HEK293 (cell line): ENCODE measurements at regions not wholly inside any gene's neighbourhood (a gene's known extent, or its start where the extent isn't known, plus 50 kb on each side); places are given as distances from the start of the nearest gene placed in this dataset.

Experiments used
- CTCF ChIA-PET: fragments of 350-600 bp; formaldehyde crosslinking; extraction: SDS; loops from one replicate; lab custom pipeline; 2021; ENCODE audit warnings: antibody characterized with exemption; lab: Yijun Ruan, JAX
- POLR2A ChIA-PET: fragments of 300-600 bp; formaldehyde crosslinking; extraction: SDS; loops from one replicate; lab custom pipeline; 2020; ENCODE audit warnings: antibody characterized with exemption, inconsistent platforms; lab: Yijun Ruan, JAX
- H3K27ac ChIP-seq: fragments of 200-500 bp; sonication (Bioruptor generic); 2 replicates; pipeline ENCODE4 v1.5.1; 2014; ENCODE audit warnings: low read depth, low read length, control low read depth, inconsistent platforms; ENCODE audit errors: extremely low read depth
- H3K36me3 ChIP-seq, 2 experiments: fragments of 200-500 bp in 1 of 2; sonication (Bioruptor generic) in 1 of 2; 1 replicate in 1 of 2; 2 replicates in 1 of 2; pipeline ENCODE4 v1.5.1; 2014 to 2017; ENCODE audit warnings: inconsistent platforms in 2 of 2, low read length in 2 of 2; ENCODE audit not compliant: control insufficient read depth in 2 of 2, insufficient read depth in 1 of 2
- H3K4me1 ChIP-seq: fragments of 200-500 bp; sonication (Bioruptor generic); 2 replicates; pipeline ENCODE4 v1.5.1; 2014; ENCODE audit warnings: mild to moderate bottlenecking, low read length, inconsistent platforms; ENCODE audit not compliant: control insufficient read depth, insufficient read depth
- H3K4me3 ChIP-seq: 2 replicates; pipeline ENCODE4 v1.5.1; 2011; ENCODE audit warnings: low read depth, mild to moderate bottlenecking, control low read depth, low read length, moderate library complexity
- H3K9me3 ChIP-seq: fragments of 200-500 bp; sonication (Bioruptor generic); 2 replicates; pipeline ENCODE4 v1.5.1; 2014; ENCODE audit warnings: low read depth, low read length, inconsistent platforms; ENCODE audit not compliant: control insufficient read depth, insufficient read depth
- KLF16 ChIP-seq: fragments of 450-650 bp; formaldehyde crosslinking; IDR thresholded peaks from 2 replicates; pipeline ENCODE4 v1.5.1; 2017; ENCODE audit warnings: missing biosample characterization, missing genetic modification characterization
- ZBTB1 ChIP-seq: fragments of 450-650 bp; formaldehyde crosslinking; IDR thresholded peaks from 2 replicates; pipeline ENCODE4 v1.5.1; 2016; ENCODE audit warnings: missing biosample characterization, missing genetic modification characterization
- ZNF292 ChIP-seq: fragments of 450-650 bp; formaldehyde crosslinking; IDR thresholded peaks from 2 replicates; pipeline ENCODE4 v1.5.1; 2016; ENCODE audit warnings: low read depth, missing biosample characterization, missing genetic modification characterization, borderline replicate concordance
- ZNF48 ChIP-seq: fragments of 450-650 bp; formaldehyde crosslinking; IDR thresholded peaks from 2 replicates; pipeline ENCODE4 v1.5.1; 2016; ENCODE audit warnings: missing biosample characterization, missing genetic modification characterization
- ZNF585B ChIP-seq: fragments of 450-650 bp; formaldehyde crosslinking; IDR thresholded peaks from 2 replicates; pipeline ENCODE4 v1.5.1; 2016; ENCODE audit warnings: missing biosample characterization, missing genetic modification characterization
- ZNF600 ChIP-seq: fragments of 450-650 bp; formaldehyde crosslinking; IDR thresholded peaks from 2 replicates; pipeline ENCODE4 v1.5.1; 2016; ENCODE audit warnings: missing biosample characterization, missing genetic modification characterization
- ZNF629 ChIP-seq: fragments of 450-650 bp; formaldehyde crosslinking; IDR thresholded peaks from 2 replicates; pipeline ENCODE4 v1.5.1; 2017; ENCODE audit warnings: missing biosample characterization, missing genetic modification characterization
- ZNF658 ChIP-seq: fragments of 450-650 bp; formaldehyde crosslinking; IDR thresholded peaks from 2 replicates; pipeline ENCODE4; 2016; ENCODE audit warnings: missing biosample characterization, missing genetic modification characterization
- ZNF777 ChIP-seq: fragments of 450-650 bp; formaldehyde crosslinking; IDR thresholded peaks from 2 replicates; pipeline ENCODE4 v1.5.1; 2017; ENCODE audit warnings: missing biosample characterization, missing genetic modification characterization, borderline replicate concordance
- ZNF785 ChIP-seq: fragments of 450-650 bp; formaldehyde crosslinking; IDR thresholded peaks from 2 replicates; pipeline ENCODE4 v1.5.1; 2016; ENCODE audit warnings: missing biosample characterization, missing genetic modification characterization
- ZNF792 ChIP-seq: fragments of 450-650 bp; formaldehyde crosslinking; IDR thresholded peaks from 2 replicates; pipeline ENCODE4 v1.5.1; 2016; ENCODE audit warnings: missing biosample characterization, missing genetic modification characterization
- ZSCAN23 ChIP-seq: fragments of 450-650 bp; formaldehyde crosslinking; IDR thresholded peaks from 2 replicates; pipeline ENCODE4 v1.5.1; 2016; ENCODE audit warnings: missing biosample characterization, missing genetic modification characterization
- TF ChIP-seq, protein P1 (sequence below): fragments of 450-650 bp; formaldehyde crosslinking; IDR thresholded peaks from 2 replicates; pipeline ENCODE4 v1.5.1; 2016; ENCODE audit warnings: missing biosample characterization, missing genetic modification characterization
- TF ChIP-seq, protein P2 (sequence below): fragments of 450-650 bp; formaldehyde crosslinking; IDR thresholded peaks from 2 replicates; pipeline ENCODE4 v1.5.1; 2016; ENCODE audit warnings: missing biosample characterization, missing genetic modification characterization
- TF ChIP-seq, protein P3 (sequence below): fragments of 450-650 bp; formaldehyde crosslinking; IDR thresholded peaks from 2 replicates; pipeline ENCODE4 v1.5.1; 2016; ENCODE audit warnings: missing biosample characterization, missing genetic modification characterization
- TF ChIP-seq, protein P4 (sequence below): fragments of 450-650 bp; formaldehyde crosslinking; IDR thresholded peaks from 2 replicates; pipeline ENCODE4 v1.5.1; 2016; ENCODE audit warnings: missing biosample characterization, missing genetic modification characterization

DNA sequence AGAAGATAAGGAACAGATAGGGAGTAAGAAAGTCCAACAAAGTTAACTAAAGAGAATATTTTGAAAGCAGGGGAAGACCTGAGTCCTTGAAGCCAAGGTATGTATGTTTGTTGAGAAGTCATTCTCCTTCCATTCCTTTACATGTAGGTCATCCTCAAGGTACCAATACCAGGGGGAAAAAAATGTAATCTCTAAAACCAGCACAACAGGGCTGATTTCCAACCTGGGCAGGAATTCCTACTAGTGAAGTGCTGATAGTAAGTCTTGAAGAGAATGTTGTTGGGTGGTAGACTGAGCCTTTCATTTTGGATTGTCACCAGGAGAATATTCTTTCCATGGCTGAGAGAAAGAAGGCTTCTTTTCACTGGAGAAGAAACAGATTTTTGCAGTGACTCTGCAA lies 117.1 kb upstream of the ZNF462 start:
- Histone ChIP-seq H3K4me1 (no peaks in the 10 kb centered on the region), H3K4me3 (no peak overlapping the region), H3K36me3 (no peaks in the 10 kb centered on the region), H3K27ac (no peak overlapping the region), H3K9me3 (no peaks in the 10 kb centered on the region)
- ChIA-PET POLR2A (no interaction called here), CTCF (no interaction called here)
- TF ChIP-seq ZBTB1 (tag by site-specific recombination) (no peak), ZNF600 (tag by site-specific recombination) (no peak), ZSCAN23 (tag by site-specific recombination) (no peak)
- TF ChIP-seq, protein P1, sequence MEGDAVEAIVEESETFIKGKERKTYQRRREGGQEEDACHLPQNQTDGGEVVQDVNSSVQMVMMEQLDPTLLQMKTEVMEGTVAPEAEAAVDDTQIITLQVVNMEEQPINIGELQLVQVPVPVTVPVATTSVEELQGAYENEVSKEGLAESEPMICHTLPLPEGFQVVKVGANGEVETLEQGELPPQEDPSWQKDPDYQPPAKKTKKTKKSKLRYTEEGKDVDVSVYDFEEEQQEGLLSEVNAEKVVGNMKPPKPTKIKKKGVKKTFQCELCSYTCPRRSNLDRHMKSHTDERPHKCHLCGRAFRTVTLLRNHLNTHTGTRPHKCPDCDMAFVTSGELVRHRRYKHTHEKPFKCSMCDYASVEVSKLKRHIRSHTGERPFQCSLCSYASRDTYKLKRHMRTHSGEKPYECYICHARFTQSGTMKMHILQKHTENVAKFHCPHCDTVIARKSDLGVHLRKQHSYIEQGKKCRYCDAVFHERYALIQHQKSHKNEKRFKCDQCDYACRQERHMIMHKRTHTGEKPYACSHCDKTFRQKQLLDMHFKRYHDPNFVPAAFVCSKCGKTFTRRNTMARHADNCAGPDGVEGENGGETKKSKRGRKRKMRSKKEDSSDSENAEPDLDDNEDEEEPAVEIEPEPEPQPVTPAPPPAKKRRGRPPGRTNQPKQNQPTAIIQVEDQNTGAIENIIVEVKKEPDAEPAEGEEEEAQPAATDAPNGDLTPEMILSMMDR = no peak

DNA sequence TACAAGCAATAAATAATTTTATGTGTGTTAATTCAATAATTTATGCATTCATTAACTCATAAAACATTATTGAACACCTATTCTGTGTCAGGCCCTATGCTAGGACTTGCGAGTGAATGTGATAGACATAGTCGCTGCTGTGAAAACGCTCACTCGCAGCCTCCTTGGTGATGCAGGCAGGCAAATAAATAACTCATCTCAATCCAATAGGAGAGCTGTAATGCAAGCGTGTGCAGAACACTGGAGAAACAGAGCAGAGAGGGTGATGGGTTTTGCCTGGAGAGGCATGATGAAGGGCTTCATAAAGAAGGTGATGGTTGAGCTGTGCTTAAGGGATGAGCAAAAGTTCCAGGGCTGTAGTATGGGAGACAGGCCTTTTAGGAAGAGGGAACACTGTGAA lies 111.3 kb upstream of the ZNF462 start:
- TF ChIP-seq, protein P2, sequence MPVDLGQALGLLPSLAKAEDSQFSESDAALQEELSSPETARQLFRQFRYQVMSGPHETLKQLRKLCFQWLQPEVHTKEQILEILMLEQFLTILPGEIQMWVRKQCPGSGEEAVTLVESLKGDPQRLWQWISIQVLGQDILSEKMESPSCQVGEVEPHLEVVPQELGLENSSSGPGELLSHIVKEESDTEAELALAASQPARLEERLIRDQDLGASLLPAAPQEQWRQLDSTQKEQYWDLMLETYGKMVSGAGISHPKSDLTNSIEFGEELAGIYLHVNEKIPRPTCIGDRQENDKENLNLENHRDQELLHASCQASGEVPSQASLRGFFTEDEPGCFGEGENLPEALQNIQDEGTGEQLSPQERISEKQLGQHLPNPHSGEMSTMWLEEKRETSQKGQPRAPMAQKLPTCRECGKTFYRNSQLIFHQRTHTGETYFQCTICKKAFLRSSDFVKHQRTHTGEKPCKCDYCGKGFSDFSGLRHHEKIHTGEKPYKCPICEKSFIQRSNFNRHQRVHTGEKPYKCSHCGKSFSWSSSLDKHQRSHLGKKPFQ = no peak
- TF ChIP-seq ZNF585B (tag by site-specific recombination) (no peak), KLF16 (tag by site-specific recombination) (no peak), ZNF292 (tag by site-specific recombination) (no peak), ZNF785 (tag by site-specific recombination) (no peak), ZNF629 (tag by site-specific recombination) (no peak), ZNF48 (tag by site-specific recombination) (no peak), ZNF777 (tag by site-specific recombination) (no peak), ZNF658 (tag by site-specific recombination) (no peak)
- TF ChIP-seq, all 188 proteins: peak for 0
- H3K4me1 ChIP-seq = no peaks in the 10 kb centered on the region
- no peak overlapping the region for H3K27ac ChIP-seq
- ChIA-PET POLR2A (no interaction called here), CTCF (interaction anchor here (0.6 kb wide), 1 partner anchor 698 kb away, joined by 3 read pairs; no protein-coding TSS in a partner anchor)
- no peaks in the 10 kb centered on the region for H3K9me3 ChIP-seq
- no peak overlapping the region for H3K4me3 ChIP-seq
- H3K36me3 ChIP-seq = no peaks in the 10 kb centered on the region

DNA sequence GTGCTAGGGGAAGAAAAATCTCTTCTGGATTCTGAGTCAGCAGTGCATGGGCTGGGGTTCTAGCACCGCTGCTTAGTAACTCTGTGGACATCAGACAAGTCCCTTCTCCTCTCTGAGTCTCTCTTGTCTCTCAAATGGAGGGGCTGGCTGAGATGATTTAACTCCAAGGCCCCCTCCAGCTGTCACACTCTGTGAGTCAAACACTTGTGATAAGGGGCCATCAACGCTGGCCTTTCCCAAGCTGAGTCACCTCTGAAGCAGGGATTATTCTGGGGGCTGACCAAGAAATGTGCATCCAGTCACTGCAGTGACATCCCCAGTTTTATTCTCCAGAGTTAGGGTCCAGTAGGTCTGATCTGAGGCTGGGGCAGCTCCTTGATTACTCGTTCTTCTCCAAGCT lies 110.4 kb upstream of the ZNF462 start:
- no peaks in the 10 kb centered on the region for H3K36me3 ChIP-seq
- no peaks in the 10 kb centered on the region for H3K4me1 ChIP-seq
- POLR2A ChIA-PET = no interaction called here
- no peaks in the 10 kb centered on the region for H3K9me3 ChIP-seq
- no peak overlapping the region for H3K4me3 ChIP-seq
- no peak overlapping the region for H3K27ac ChIP-seq
- CTCF ChIA-PET = interaction anchor here (1.1 kb wide), 1 partner anchor 385 kb away, joined by 3 read pairs; no protein-coding TSS in a partner anchor
- TF ChIP-seq ZNF792 (tag by site-specific recombination) = no peak
- TF ChIP-seq, protein P3, sequence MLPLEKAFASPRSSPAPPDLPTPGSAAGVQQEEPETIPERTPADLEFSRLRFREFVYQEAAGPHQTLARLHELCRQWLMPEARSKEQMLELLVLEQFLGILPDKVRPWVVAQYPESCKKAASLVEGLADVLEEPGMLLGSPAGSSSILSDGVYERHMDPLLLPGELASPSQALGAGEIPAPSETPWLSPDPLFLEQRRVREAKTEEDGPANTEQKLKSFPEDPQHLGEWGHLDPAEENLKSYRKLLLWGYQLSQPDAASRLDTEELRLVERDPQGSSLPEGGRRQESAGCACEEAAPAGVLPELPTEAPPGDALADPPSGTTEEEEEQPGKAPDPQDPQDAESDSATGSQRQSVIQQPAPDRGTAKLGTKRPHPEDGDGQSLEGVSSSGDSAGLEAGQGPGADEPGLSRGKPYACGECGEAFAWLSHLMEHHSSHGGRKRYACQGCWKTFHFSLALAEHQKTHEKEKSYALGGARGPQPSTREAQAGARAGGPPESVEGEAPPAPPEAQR = no peak
- TF ChIP-seq, protein P4, sequence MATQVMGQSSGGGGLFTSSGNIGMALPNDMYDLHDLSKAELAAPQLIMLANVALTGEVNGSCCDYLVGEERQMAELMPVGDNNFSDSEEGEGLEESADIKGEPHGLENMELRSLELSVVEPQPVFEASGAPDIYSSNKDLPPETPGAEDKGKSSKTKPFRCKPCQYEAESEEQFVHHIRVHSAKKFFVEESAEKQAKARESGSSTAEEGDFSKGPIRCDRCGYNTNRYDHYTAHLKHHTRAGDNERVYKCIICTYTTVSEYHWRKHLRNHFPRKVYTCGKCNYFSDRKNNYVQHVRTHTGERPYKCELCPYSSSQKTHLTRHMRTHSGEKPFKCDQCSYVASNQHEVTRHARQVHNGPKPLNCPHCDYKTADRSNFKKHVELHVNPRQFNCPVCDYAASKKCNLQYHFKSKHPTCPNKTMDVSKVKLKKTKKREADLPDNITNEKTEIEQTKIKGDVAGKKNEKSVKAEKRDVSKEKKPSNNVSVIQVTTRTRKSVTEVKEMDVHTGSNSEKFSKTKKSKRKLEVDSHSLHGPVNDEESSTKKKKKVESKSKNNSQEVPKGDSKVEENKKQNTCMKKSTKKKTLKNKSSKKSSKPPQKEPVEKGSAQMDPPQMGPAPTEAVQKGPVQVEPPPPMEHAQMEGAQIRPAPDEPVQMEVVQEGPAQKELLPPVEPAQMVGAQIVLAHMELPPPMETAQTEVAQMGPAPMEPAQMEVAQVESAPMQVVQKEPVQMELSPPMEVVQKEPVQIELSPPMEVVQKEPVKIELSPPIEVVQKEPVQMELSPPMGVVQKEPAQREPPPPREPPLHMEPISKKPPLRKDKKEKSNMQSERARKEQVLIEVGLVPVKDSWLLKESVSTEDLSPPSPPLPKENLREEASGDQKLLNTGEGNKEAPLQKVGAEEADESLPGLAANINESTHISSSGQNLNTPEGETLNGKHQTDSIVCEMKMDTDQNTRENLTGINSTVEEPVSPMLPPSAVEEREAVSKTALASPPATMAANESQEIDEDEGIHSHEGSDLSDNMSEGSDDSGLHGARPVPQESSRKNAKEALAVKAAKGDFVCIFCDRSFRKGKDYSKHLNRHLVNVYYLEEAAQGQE (tag by site-specific recombination) = no peak
